ENCODE measurements at regions not wholly inside any gene's neighbourhood (a gene's known extent, or its start where the extent isn't known, plus 50 kb on each side); places are given as distances from the start of the nearest gene placed in this dataset.

DNA sequence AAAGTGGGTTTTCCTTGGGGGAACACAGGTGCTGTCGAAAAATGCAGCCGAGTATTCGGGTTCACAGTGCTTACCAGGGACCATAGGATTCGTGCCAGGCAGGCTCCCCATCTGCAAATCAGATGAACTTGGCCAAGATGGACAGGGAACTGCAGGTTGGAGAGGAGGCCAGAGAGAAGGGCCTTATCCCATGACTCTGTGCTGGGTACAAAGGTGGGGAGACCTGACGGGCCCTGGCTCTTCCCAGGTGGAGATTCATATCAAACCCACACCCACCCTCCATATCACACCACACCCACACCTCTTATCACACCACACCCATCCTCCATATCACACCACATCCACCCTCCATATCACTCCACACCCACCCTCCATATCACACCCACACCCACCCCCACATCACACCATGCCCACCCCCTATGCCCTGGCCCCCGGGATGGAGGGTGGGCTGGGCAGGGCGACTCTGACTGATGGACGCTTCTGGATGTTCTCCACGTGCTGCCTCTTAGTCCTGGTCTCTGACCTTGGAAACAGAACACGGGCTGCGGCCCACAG, 319.7 kb downstream of the ADGRD1 start:
- H3K9me2 ChIP-seq (replicated peaks; ENCODE audit: insufficient read depth), result no peaks in the 10 kb centered on the region
- TF ChIP-seq, protein P1, sequence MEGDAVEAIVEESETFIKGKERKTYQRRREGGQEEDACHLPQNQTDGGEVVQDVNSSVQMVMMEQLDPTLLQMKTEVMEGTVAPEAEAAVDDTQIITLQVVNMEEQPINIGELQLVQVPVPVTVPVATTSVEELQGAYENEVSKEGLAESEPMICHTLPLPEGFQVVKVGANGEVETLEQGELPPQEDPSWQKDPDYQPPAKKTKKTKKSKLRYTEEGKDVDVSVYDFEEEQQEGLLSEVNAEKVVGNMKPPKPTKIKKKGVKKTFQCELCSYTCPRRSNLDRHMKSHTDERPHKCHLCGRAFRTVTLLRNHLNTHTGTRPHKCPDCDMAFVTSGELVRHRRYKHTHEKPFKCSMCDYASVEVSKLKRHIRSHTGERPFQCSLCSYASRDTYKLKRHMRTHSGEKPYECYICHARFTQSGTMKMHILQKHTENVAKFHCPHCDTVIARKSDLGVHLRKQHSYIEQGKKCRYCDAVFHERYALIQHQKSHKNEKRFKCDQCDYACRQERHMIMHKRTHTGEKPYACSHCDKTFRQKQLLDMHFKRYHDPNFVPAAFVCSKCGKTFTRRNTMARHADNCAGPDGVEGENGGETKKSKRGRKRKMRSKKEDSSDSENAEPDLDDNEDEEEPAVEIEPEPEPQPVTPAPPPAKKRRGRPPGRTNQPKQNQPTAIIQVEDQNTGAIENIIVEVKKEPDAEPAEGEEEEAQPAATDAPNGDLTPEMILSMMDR (IDR thresholded peaks at IDR 0.05; ENCODE audit: poor library complexity), result no peak
- TF ChIP-seq EZH2phosphoT487 (IDR thresholded peaks at IDR 0.05; ENCODE audit: low read depth, severe bottlenecking, unreplicated experiment) (no peak), EZH2 (IDR thresholded peaks at IDR 0.05; ENCODE audit: borderline replicate concordance) (no peak)
- H3K27me3 ChIP-seq, result no peaks in the 10 kb centered on the region
- H3K4me2 ChIP-seq, result no peak overlapping the region
- H3K27ac ChIP-seq, result no peak overlapping the region
- no peaks in the 10 kb centered on the region for H3K79me2 ChIP-seq
- H3K36me3 ChIP-seq (replicated peaks; ENCODE audit: insufficient read depth, low read depth), result no peaks in the 10 kb centered on the region
- H4K20me1 ChIP-seq (ENCODE audit: insufficient read depth, poor library complexity, severe bottlenecking), result no peaks in the 10 kb centered on the region
- 93% methylated on average over 9 of the region's 11 CpGs for WGBS (ENCODE audit: low lambda C conversion rate, missing lambda C conversion rate)
- no peaks in the 10 kb centered on the region for H3K9me3 ChIP-seq (ENCODE audit: low read depth)
- no peaks in the 10 kb centered on the region for H3K4me1 ChIP-seq (ENCODE audit: insufficient read depth)
- no peak for DNase-seq (ENCODE audit: low spot score)
- no peak overlapping the region for H2AFZ ChIP-seq
- H3K4me3 ChIP-seq, result no peak overlapping the region

DNA sequence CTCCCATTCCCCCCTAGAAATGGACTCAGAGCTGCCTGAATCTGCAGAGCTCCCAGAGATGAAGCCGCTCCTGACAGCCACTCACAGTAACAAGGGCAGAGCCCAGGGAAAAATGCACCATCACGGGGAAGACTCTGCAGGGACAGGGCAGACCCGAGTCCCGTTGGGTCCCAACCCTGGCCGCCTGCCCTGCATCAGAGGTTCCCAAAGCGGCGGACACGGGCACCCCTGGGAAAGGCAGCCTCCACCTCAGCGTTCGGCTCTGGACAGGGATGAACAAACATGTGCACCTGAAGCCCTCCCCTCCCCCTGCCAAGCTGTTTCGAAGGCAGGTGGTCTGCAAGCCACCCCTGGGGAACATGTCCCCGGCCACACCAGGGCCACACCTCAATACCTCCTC, 320.4 kb downstream of the ADGRD1 start:
- no peaks in the 10 kb centered on the region for H3K4me1 ChIP-seq (ENCODE audit: insufficient read depth)
- no peaks in the 10 kb centered on the region for H4K20me1 ChIP-seq (ENCODE audit: insufficient read depth, poor library complexity, severe bottlenecking)
- no peak overlapping the region for H3K4me2 ChIP-seq
- no peak for DNase-seq (ENCODE audit: low spot score)
- TF ChIP-seq, protein P1 (IDR thresholded peaks at IDR 0.05; ENCODE audit: poor library complexity), result no peak
- TF ChIP-seq EZH2phosphoT487 (IDR thresholded peaks at IDR 0.05; ENCODE audit: low read depth, severe bottlenecking, unreplicated experiment), result no peak
- no peak for TF ChIP-seq EZH2 (IDR thresholded peaks at IDR 0.05; ENCODE audit: borderline replicate concordance)
- H3K79me2 ChIP-seq, result no peaks in the 10 kb centered on the region
- H3K27ac ChIP-seq, result no peak overlapping the region
- H2AFZ ChIP-seq, result no peak overlapping the region
- H3K27me3 ChIP-seq, result no peaks in the 10 kb centered on the region
- no peaks in the 10 kb centered on the region for H3K36me3 ChIP-seq (replicated peaks; ENCODE audit: insufficient read depth, low read depth)
- no peaks in the 10 kb centered on the region for H3K9me2 ChIP-seq (replicated peaks; ENCODE audit: insufficient read depth)
- H3K9me3 ChIP-seq (ENCODE audit: low read depth), result no peaks in the 10 kb centered on the region
- 91% methylated on average over 12 of the region's 12 CpGs for WGBS (ENCODE audit: low lambda C conversion rate, missing lambda C conversion rate)
- no peak overlapping the region for H3K4me3 ChIP-seq

DNA sequence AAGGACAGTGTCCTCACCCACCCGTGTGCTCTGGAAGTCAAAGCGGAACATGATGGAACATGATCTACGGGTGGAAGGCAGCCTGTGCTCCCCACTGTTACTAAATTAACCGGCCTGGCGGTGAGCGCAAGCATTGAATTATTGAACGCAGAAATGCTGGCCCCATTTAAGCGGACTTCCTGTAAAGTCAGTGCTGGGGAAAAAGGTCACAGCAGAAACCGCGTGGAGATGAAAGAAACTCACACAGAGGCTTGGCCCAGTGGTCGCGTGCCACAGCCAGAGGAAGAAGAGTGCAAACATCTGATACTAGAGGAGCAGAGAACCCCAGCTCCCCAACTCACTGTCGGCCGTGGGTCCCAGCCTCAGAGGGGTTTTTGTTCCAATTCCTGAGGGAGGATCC, 321.2 kb downstream of the ADGRD1 start:
- H2AFZ ChIP-seq, result no peak overlapping the region
- WGBS (ENCODE audit: low lambda C conversion rate, missing lambda C conversion rate), result 84% methylated on average over 14 of the region's 14 CpGs
- H3K4me3 ChIP-seq, result no peak overlapping the region
- no peaks in the 10 kb centered on the region for H3K36me3 ChIP-seq (replicated peaks; ENCODE audit: insufficient read depth, low read depth)
- no peak overlapping the region for H3K27ac ChIP-seq
- no peak overlapping the region for H3K4me2 ChIP-seq
- H3K27me3 ChIP-seq, result no peaks in the 10 kb centered on the region
- H3K9me3 ChIP-seq (ENCODE audit: low read depth), result no peaks in the 10 kb centered on the region
- no peaks in the 10 kb centered on the region for H3K9me2 ChIP-seq (replicated peaks; ENCODE audit: insufficient read depth)
- TF ChIP-seq EZH2 (IDR thresholded peaks at IDR 0.05; ENCODE audit: borderline replicate concordance) (no peak), EZH2phosphoT487 (IDR thresholded peaks at IDR 0.05; ENCODE audit: low read depth, severe bottlenecking, unreplicated experiment) (no peak)
- TF ChIP-seq, protein P1 (IDR thresholded peaks at IDR 0.05; ENCODE audit: poor library complexity), result no peak
- DNase-seq (ENCODE audit: low spot score), result no peak
- no peaks in the 10 kb centered on the region for H4K20me1 ChIP-seq (ENCODE audit: insufficient read depth, poor library complexity, severe bottlenecking)
- H3K79me2 ChIP-seq, result no peaks in the 10 kb centered on the region
- no peaks in the 10 kb centered on the region for H3K4me1 ChIP-seq (ENCODE audit: insufficient read depth)

DNA sequence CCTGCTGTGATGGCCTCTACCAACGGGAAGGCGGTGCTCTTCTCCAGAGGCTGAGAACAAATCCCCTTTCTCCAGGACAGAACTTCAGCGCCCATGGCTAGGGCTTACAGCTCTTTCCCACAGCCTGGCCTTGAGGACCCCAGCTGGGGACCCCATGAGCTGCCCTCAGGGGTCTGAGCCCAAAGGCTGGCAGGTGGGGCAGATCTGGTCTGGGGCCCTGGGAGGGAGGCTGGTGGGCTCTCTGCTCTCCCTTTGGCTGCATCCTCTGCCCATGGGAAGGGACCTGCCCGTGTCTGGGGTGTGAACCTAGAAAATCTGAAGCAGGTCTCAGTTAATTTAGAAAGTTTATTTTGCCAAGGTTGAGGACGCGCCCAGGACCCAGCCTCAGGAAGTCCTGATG, 322.1 kb downstream of the ADGRD1 start:
- Histone ChIP-seq H3K4me2 (no peak overlapping the region), H3K9me2 (replicated peaks; ENCODE audit: insufficient read depth) (no peaks in the 10 kb centered on the region), H3K79me2 (no peaks in the 10 kb centered on the region), H3K27ac (no peak overlapping the region), H2AFZ (no peak overlapping the region), H4K20me1 (ENCODE audit: insufficient read depth, poor library complexity, severe bottlenecking) (no peaks in the 10 kb centered on the region), H3K27me3 (no peaks in the 10 kb centered on the region), H3K4me1 (ENCODE audit: insufficient read depth) (no peaks in the 10 kb centered on the region), H3K36me3 (replicated peaks; ENCODE audit: insufficient read depth, low read depth) (no peaks in the 10 kb centered on the region), H3K9me3 (ENCODE audit: low read depth) (no peaks in the 10 kb centered on the region), H3K4me3 (no peak overlapping the region)
- no peak for DNase-seq (ENCODE audit: low spot score)
- 90% methylated on average over 6 of the region's 6 CpGs for WGBS (ENCODE audit: low lambda C conversion rate, missing lambda C conversion rate)
- TF ChIP-seq, protein P1 (IDR thresholded peaks at IDR 0.05; ENCODE audit: poor library complexity), result no peak
- TF ChIP-seq EZH2phosphoT487 (IDR thresholded peaks at IDR 0.05; ENCODE audit: low read depth, severe bottlenecking, unreplicated experiment) (no peak), EZH2 (IDR thresholded peaks at IDR 0.05; ENCODE audit: borderline replicate concordance) (no peak)
